ENCODE measurements at regions not wholly inside any gene's neighbourhood (a gene's known extent, or its start where the extent isn't known, plus 50 kb on each side); places are given as distances from the start of the nearest gene placed in this dataset.

DNA sequence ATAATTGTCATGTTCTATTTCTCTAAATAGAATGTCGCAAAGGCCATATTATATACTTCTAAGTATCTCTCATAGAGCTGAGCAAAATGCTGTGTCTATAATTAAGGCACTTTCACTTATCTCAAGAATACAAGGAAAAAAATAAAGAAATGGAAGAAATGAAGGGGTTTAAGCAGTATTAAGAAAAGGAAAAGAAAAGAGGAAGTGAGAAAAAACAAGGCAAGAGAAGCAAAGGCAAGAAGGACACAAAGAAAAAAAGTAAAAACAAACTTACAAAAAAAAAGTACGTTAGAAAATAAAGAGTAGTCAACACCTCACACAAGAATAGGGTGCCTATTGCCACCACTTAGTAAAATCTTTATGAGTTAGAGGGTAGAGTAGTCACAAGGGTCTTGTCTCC, 506.2 kb downstream of the GABRG2 start:
- TF ChIP-seq, protein P1, sequence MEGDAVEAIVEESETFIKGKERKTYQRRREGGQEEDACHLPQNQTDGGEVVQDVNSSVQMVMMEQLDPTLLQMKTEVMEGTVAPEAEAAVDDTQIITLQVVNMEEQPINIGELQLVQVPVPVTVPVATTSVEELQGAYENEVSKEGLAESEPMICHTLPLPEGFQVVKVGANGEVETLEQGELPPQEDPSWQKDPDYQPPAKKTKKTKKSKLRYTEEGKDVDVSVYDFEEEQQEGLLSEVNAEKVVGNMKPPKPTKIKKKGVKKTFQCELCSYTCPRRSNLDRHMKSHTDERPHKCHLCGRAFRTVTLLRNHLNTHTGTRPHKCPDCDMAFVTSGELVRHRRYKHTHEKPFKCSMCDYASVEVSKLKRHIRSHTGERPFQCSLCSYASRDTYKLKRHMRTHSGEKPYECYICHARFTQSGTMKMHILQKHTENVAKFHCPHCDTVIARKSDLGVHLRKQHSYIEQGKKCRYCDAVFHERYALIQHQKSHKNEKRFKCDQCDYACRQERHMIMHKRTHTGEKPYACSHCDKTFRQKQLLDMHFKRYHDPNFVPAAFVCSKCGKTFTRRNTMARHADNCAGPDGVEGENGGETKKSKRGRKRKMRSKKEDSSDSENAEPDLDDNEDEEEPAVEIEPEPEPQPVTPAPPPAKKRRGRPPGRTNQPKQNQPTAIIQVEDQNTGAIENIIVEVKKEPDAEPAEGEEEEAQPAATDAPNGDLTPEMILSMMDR (conservative IDR thresholded peaks at IDR 0.05): no peak
- no peak for TF ChIP-seq ZFX (IDR thresholded peaks at IDR 0.05)

Data from C4-2B (cell line).